ENCODE measurements at regions not wholly inside any gene's neighbourhood (a gene's known extent, or its start where the extent isn't known, plus 50 kb on each side); places are given as distances from the start of the nearest gene placed in this dataset.
A peak's percentile ranks its signal among the peaks of the same experiment; 100 is the strongest.

- H2BK5ac ChIP-seq (ENCODE audit: low read depth, low read length, poor library complexity, severe bottlenecking), result peak overlapping the region; percentile 77
- no peak overlapping the region for H3K56ac ChIP-seq (ENCODE audit: extremely low read depth, insufficient read depth, low read length)
- peak overlapping the region; percentile 78; the same call in 1 of the 2 replicates for H2BK120ac ChIP-seq (ENCODE audit: low read depth, low read length)
- dilution Hi-C loops (cut with HindIII; ENCODE audit: low sequenced_read_pairs, unreplicated experiment) (no loop called here), intact Hi-C loops (cut with micrococcal nuclease) (no loop called here), in situ Hi-C loops (cut with MboI; ENCODE audit: low sequenced_read_pairs) (no loop called here)
- 43% methylated on average over 2 of the region's 6 CpGs; no CpG with 5 or more reads in 1 of the 2 experiments for WGBS, 2 experiments (ENCODE audit: extremely low coverage in 2 of 2, insufficient read length in 1 of 2)
- H3K4me3 ChIP-seq (ENCODE audit: insufficient read depth, low read depth, low read length), result no peak overlapping the region
- no peak for TF ChIP-seq FOS (IDR thresholded peaks at IDR 0.05; ENCODE audit: low read depth, low read length)
- no peak for TF ChIP-seq RFX5 (IDR thresholded peaks at IDR 0.05; ENCODE audit: low read depth, low read length)
- TF ChIP-seq SMC3 (IDR thresholded peaks at IDR 0.05; ENCODE audit: low read depth, low read length), result no peak
- TF ChIP-seq CTCF (conservative IDR thresholded peaks at IDR 0.05; ENCODE audit: low read depth, low read length), result no peak
- TF ChIP-seq BHLHE40 (IDR thresholded peaks at IDR 0.05; ENCODE audit: low read depth, low read length), result no peak
- TF ChIP-seq USF2 (IDR thresholded peaks at IDR 0.05; ENCODE audit: low read depth, low read length), result no peak
- no peak for TF ChIP-seq CHD1 (IDR thresholded peaks at IDR 0.05; ENCODE audit: low read depth, low read length)
- no peak for TF ChIP-seq ELK1 (IDR thresholded peaks at IDR 0.05; ENCODE audit: borderline replicate concordance, low read depth, low read length)
- no peak for TF ChIP-seq MXI1 (IDR thresholded peaks at IDR 0.05; ENCODE audit: borderline replicate concordance, low read depth, low read length)
- TF ChIP-seq POLR2A (IDR thresholded peaks at IDR 0.05; ENCODE audit: low read depth, low read length), result no peak
- TF ChIP-seq RAD21 (IDR thresholded peaks at IDR 0.05; ENCODE audit: low read length), result no peak
- TF ChIP-seq MAZ (IDR thresholded peaks at IDR 0.05; ENCODE audit: borderline replicate concordance, low read depth, low read length), result no peak
- TF ChIP-seq RCOR1 (IDR thresholded peaks at IDR 0.05; ENCODE audit: insufficient replicate concordance, low read length), result no peak
- no peak for TF ChIP-seq NFE2L2 (IDR thresholded peaks at IDR 0.05; ENCODE audit: low read depth, low read length)
- no peak for TF ChIP-seq MAFK (IDR thresholded peaks at IDR 0.05; ENCODE audit: low read depth, low read length)
- TF ChIP-seq CEBPB (IDR thresholded peaks at IDR 0.05; ENCODE audit: low read depth, low read length), result no peak
- no peaks in the 10 kb centered on the region for H4K20me1 ChIP-seq (ENCODE audit: insufficient read depth, low read length)
- POLR2A ChIA-PET (ENCODE audit: unreplicated experiment), result no interaction called here
- no peak overlapping the region for H2AFZ ChIP-seq (replicated peaks; ENCODE audit: low read length, poor library complexity)
- H3K27me3 ChIP-seq (ENCODE audit: control insufficient read depth, insufficient read depth, low read length), result no peaks in the 10 kb centered on the region
- peak overlapping the region; percentile 9; the same call in 1 of the 2 replicates for H2BK20ac ChIP-seq (ENCODE audit: low read depth, low read length)
- H3K27ac ChIP-seq (ENCODE audit: insufficient read depth, low read length), result no peak overlapping the region
- no peak overlapping the region for H4K5ac ChIP-seq (ENCODE audit: low read depth, low read length)
- no TSS peak for BruUV-seq (replicated peaks)
- H3K23ac ChIP-seq (ENCODE audit: low read depth, low read length), result no peak overlapping the region
- H3K9me1 ChIP-seq (ENCODE audit: insufficient read depth, low read length), result 0 out of 2 replicates have a peak, but pooled peaks cover 7% of the 10 kb centered on the region
- no peak overlapping the region for H3K9ac ChIP-seq (ENCODE audit: low read depth, low read length)
- H4K91ac ChIP-seq (ENCODE audit: insufficient read depth, low read depth, low read length), result no peak overlapping the region
- H4K8ac ChIP-seq (ENCODE audit: low read depth in 2 of 2, low read length in 2 of 2), result peak overlapping the region in 1 of 2 experiments; percentile 17; a peak in 2 of 4 replicates
- peaks cover 7% of the 10 kb centered on the region; the same call in 1 of the 2 replicates for H3K4me1 ChIP-seq (ENCODE audit: control insufficient read depth, insufficient read depth, low read length)
- no peak overlapping the region for H2AK9ac ChIP-seq (replicated peaks; ENCODE audit: low read depth, low read length, poor library complexity)
- CTCF ChIA-PET, result interaction anchor here (0.6 kb wide), 1 partner anchor 13 kb away, joined by 4 read pairs; no protein-coding TSS in a partner anchor
- peak overlapping the region; percentile 18; the same call in 1 of the 2 replicates for H2AK5ac ChIP-seq (ENCODE audit: low read depth, low read length)
- H3K4ac ChIP-seq (ENCODE audit: low read depth, low read length), result no peak overlapping the region; the same call in 1 of the 2 replicates
- H3K18ac ChIP-seq (ENCODE audit: low read depth, low read length), result no peak overlapping the region
- H3K14ac ChIP-seq (replicated peaks; ENCODE audit: low read depth, low read length), result peak overlapping the region; percentile 49
- ATAC-seq (ENCODE audit: low read depth), result no peak
- no peak overlapping the region for H3K4me2 ChIP-seq (ENCODE audit: low read depth, low read length)
- H3K79me1 ChIP-seq (ENCODE audit: low read depth in 1 of 2, low read length in 2 of 2), result no peaks in the 10 kb centered on the region
- no peak for DNase-seq
- H2BK15ac ChIP-seq (ENCODE audit: low read depth, low read length), result no peak overlapping the region; the same call in 2 of the 3 replicates
- no peaks in the 10 kb centered on the region for H3K9me3 ChIP-seq (ENCODE audit: control insufficient read depth, insufficient read depth, low read length)
- no peaks in the 10 kb centered on the region for H3K36me3 ChIP-seq (ENCODE audit: control insufficient read depth, insufficient read depth, low read length)
Measured at GRCh38 chr20:11195169-11195568, 521.4 kb upstream of the JAG1 start.
